Mesothelial cell of epicardium (in vitro differentiated cells): ENCODE measurements at regions not wholly inside any gene's neighbourhood (a gene's known extent, or its start where the extent isn't known, plus 50 kb on each side); places are given as distances from the start of the nearest gene placed in this dataset.

ENCODE experiments used
- DNase-seq, 2 experiments: peaks; one replicate each; pipeline ENCODE4 v3.0.0; 2021; ENCODE audit warnings: low spot score in 2 of 2; ENCODE audit not compliant: unreplicated experiment in 2 of 2
- H3K27ac Mint-ChIP-seq: 2 replicates; pipeline ENCODE4 v1.8.0; 2021; ENCODE audit warnings: mixed read lengths
- H3K27me3 Mint-ChIP-seq: 2 replicates; pipeline ENCODE4 v1.8.0; 2021; ENCODE audit warnings: low read depth, mixed read lengths
- H3K36me3 Mint-ChIP-seq: 2 replicates; pipeline ENCODE4 v1.8.0; 2021; ENCODE audit warnings: mixed read lengths
- H3K4me1 Mint-ChIP-seq: 2 replicates; pipeline ENCODE4 v1.8.0; 2021; ENCODE audit warnings: mixed read lengths
- H3K4me3 Mint-ChIP-seq: 2 replicates; pipeline ENCODE4 v1.8.0; 2021; ENCODE audit warnings: mild to moderate bottlenecking, moderate library complexity, mixed read lengths
- H3K9me3 Mint-ChIP-seq: 2 replicates; pipeline ENCODE4 v1.8.0; 2021; ENCODE audit warnings: mixed read lengths
- CTCF ChIP-seq: fragments of 200-600 bp; sonication (generic); IDR thresholded peaks from one replicate; pipeline ENCODE4 v1.5.0; 2021; ENCODE audit warnings: antibody characterized with exemption; ENCODE audit not compliant: unreplicated experiment

- no peak overlapping the region for H3K4me3 Mint-ChIP-seq
- no peaks in the 10 kb centered on the region for H3K9me3 Mint-ChIP-seq
- H3K27me3 Mint-ChIP-seq, result no peaks in the 10 kb centered on the region
- H3K36me3 Mint-ChIP-seq, result no peaks in the 10 kb centered on the region
- H3K27ac Mint-ChIP-seq, result no peak overlapping the region
- no peak for DNase-seq
- H3K4me1 Mint-ChIP-seq, result no peaks in the 10 kb centered on the region
- TF ChIP-seq CTCF, result no peak
Measured at GRCh38 chr18:39886136-39886535, 2068.9 kb upstream of the PIK3C3 start.

GRCh38 chr18:39872651-39873050 lies 2082.4 kb upstream of the PIK3C3 start:
- DNase-seq, result no peak
- Mint-ChIP-seq H3K4me1 (no peaks in the 10 kb centered on the region), H3K27me3 (no peaks in the 10 kb centered on the region), H3K4me3 (no peak overlapping the region), H3K36me3 (no peaks in the 10 kb centered on the region), H3K9me3 (no peaks in the 10 kb centered on the region), H3K27ac (no peak overlapping the region)
- TF ChIP-seq CTCF, result no peak

GRCh38 chr18:39871961-39872360 lies 2083.1 kb upstream of the PIK3C3 start:
- Mint-ChIP-seq H3K27ac (no peak overlapping the region), H3K27me3 (no peaks in the 10 kb centered on the region), H3K4me1 (peaks cover 3% of the 10 kb centered on the region), H3K9me3 (no peaks in the 10 kb centered on the region), H3K36me3 (no peaks in the 10 kb centered on the region), H3K4me3 (no peak overlapping the region)
- DNase-seq, result no peak
- no peak for TF ChIP-seq CTCF

- H3K9me3 Mint-ChIP-seq, result no peaks in the 10 kb centered on the region
- H3K4me1 Mint-ChIP-seq, result peaks cover 3% of the 10 kb centered on the region
- no peak overlapping the region for H3K4me3 Mint-ChIP-seq
- DNase-seq, result no peak
- no peaks in the 10 kb centered on the region for H3K36me3 Mint-ChIP-seq
- H3K27me3 Mint-ChIP-seq, result no peaks in the 10 kb centered on the region
- no peak overlapping the region for H3K27ac Mint-ChIP-seq
- TF ChIP-seq CTCF, result no peak
Measured at GRCh38 chr18:39870591-39870990, 2084.4 kb upstream of the PIK3C3 start.

GRCh38 chr18:39863916-39864315 lies 2091.1 kb upstream of the PIK3C3 start:
- TF ChIP-seq CTCF, result no peak
- Mint-ChIP-seq H3K9me3 (peaks cover 7% of the 10 kb centered on the region), H3K4me1 (peaks cover 3% of the 10 kb centered on the region), H3K27ac (no peak overlapping the region), H3K4me3 (no peak overlapping the region), H3K27me3 (no peaks in the 10 kb centered on the region), H3K36me3 (no peaks in the 10 kb centered on the region)
- DNase-seq, result no peak

GRCh38 chr18:39862341-39862740 lies 2092.7 kb upstream of the PIK3C3 start:
- H3K27ac Mint-ChIP-seq, result no peak overlapping the region
- TF ChIP-seq CTCF, result no peak
- DNase-seq, result no peak
- H3K27me3 Mint-ChIP-seq, result no peaks in the 10 kb centered on the region
- peaks cover 8% of the 10 kb centered on the region for H3K9me3 Mint-ChIP-seq
- H3K4me3 Mint-ChIP-seq, result no peak overlapping the region
- H3K4me1 Mint-ChIP-seq, result peaks cover 3% of the 10 kb centered on the region
- no peaks in the 10 kb centered on the region for H3K36me3 Mint-ChIP-seq
